Lung (tissue), 11 donors: ENCODE measurements at regions not wholly inside any gene's neighbourhood (a gene's known extent, or its start where the extent isn't known, plus 50 kb on each side); places are given as distances from the start of the nearest gene placed in this dataset.
A peak's percentile ranks its signal among the peaks of the same experiment; 100 is the strongest.

Experiments used
- ATAC-seq: fragments of 200-7000 bp; cut with Tn5 transposase; one replicate; pipeline ENCODE4 v1.9.1; 2020; ENCODE audit warnings: moderate number of reproducible peaks; ENCODE audit not compliant: insufficient read depth, low FRiP score
- DNase-seq, 3 donors: peaks; one replicate each; pipeline ENCODE4 v3.0.0-alpha.2; 2013 to 2017
- H3K27ac ChIP-seq, 2 donors: one replicate each; pipeline ENCODE4 v1.5.1; 2013; ENCODE audit warnings: mild to moderate bottlenecking in 2 of 2, moderate library complexity in 2 of 2, control low read depth in 1 of 2, inconsistent platforms in 1 of 2, low read depth in 1 of 2, low read length in 1 of 2
- H3K27me3 ChIP-seq, 3 donors: one replicate each; pipeline ENCODE4 v1.5.1; 2013; ENCODE audit warnings: low read length in 2 of 3; ENCODE audit not compliant: control insufficient read depth in 3 of 3, insufficient read depth in 3 of 3
- H3K36me3 ChIP-seq, 4 donors: one replicate each; pipeline ENCODE4 v1.5.1; 2013; ENCODE audit warnings: low read length in 4 of 4, mild to moderate bottlenecking in 1 of 4, moderate library complexity in 1 of 4; ENCODE audit not compliant: control insufficient read depth in 4 of 4, insufficient read depth in 4 of 4
- H3K4me1 ChIP-seq, 5 donors: one replicate each; pipeline ENCODE4 v1.5.1; 2013; ENCODE audit warnings: low read length in 5 of 5, mild to moderate bottlenecking in 2 of 5, moderate library complexity in 1 of 5; ENCODE audit not compliant: control insufficient read depth in 5 of 5, insufficient read depth in 5 of 5
- H3K4me3 ChIP-seq: one replicate; pipeline ENCODE4 v1.5.1; 2013; ENCODE audit warnings: mild to moderate bottlenecking, control low read depth, moderate library complexity
- H3K9ac ChIP-seq, 2 donors: one replicate each; pipeline ENCODE4 v1.5.1; 2013; ENCODE audit warnings: low read length in 2 of 2, control low read depth in 1 of 2; ENCODE audit not compliant: insufficient read depth in 1 of 2
- H3K9me3 ChIP-seq, 4 donors: one replicate each; pipeline ENCODE4 v1.5.1; 2013; ENCODE audit warnings: low read length in 3 of 4, mild to moderate bottlenecking in 1 of 4, moderate library complexity in 1 of 4; ENCODE audit not compliant: control insufficient read depth in 4 of 4, insufficient read depth in 3 of 4
- WGBS, 2 donors: extraction: QIAGEN DNeasy Blood & Tissue Kit; methylation state at CpG; one replicate each; pipeline ENCODE4 v1.1.7; 2013; 5-methylcytosine and 5-hydroxymethylcytosine counted together
- TF ChIP-seq, protein P1 (sequence below): IDR thresholded peaks from 2 replicates; pipeline ENCODE4 v1.5.1; 2012; ENCODE audit warnings: mild to moderate bottlenecking; ENCODE audit errors: control extremely low read depth, extremely low read depth
- donor health status: control.
- donor health status: control.
- donor health status: Bipolar disorder and iron deficiency.
- donor health status: healthy.
- donor health status: DM: yes; HTN: yes; CAD: no.

GRCh38 chr18:40613721-40614120, 1341.3 kb upstream of the PIK3C3 start:
- Histone ChIP-seq H3K4me1 (no peaks in the 10 kb centered on the region), H3K27ac (no peak overlapping the region), H3K4me3 (no peak overlapping the region), H3K9ac (no peak overlapping the region), H3K36me3 (no peaks in the 10 kb centered on the region), H3K9me3 (no peaks in the 10 kb centered on the region), H3K27me3 (no peaks in the 10 kb centered on the region)
- DNase-seq (no peak), ATAC-seq (no peak)
- TF ChIP-seq, protein P1, sequence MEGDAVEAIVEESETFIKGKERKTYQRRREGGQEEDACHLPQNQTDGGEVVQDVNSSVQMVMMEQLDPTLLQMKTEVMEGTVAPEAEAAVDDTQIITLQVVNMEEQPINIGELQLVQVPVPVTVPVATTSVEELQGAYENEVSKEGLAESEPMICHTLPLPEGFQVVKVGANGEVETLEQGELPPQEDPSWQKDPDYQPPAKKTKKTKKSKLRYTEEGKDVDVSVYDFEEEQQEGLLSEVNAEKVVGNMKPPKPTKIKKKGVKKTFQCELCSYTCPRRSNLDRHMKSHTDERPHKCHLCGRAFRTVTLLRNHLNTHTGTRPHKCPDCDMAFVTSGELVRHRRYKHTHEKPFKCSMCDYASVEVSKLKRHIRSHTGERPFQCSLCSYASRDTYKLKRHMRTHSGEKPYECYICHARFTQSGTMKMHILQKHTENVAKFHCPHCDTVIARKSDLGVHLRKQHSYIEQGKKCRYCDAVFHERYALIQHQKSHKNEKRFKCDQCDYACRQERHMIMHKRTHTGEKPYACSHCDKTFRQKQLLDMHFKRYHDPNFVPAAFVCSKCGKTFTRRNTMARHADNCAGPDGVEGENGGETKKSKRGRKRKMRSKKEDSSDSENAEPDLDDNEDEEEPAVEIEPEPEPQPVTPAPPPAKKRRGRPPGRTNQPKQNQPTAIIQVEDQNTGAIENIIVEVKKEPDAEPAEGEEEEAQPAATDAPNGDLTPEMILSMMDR = no peak

DNA sequence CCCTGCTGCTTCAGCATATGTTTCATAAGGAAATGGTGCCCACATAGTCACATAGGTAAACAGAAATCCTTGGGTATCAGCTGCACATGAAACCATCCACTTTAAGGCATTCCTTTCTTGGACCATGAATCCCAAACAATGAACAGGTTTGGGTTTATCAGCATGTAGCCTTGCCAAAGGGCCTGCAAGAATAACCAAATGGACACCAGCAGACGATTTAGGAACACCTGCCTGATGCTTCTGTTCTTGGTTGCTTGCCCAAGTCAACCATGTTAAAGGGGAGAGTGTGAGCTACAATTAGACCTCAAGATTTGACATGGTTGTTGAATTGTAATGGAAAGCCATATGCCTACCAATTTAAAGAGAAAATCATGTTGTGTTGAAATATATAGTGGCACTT, 1342.7 kb upstream of the PIK3C3 start:
- TF ChIP-seq, protein P1 = no peak
- no peaks in the 10 kb centered on the region for H3K36me3 ChIP-seq
- H3K27ac ChIP-seq = no peak overlapping the region
- no peaks in the 10 kb centered on the region for H3K27me3 ChIP-seq
- H3K4me1 ChIP-seq = no peaks in the 10 kb centered on the region
- 68 to 71% methylated on average over 1 of the region's 1 CpG for WGBS, 2 donors
- no peak overlapping the region for H3K4me3 ChIP-seq
- no peaks in the 10 kb centered on the region for H3K9me3 ChIP-seq
- DNase-seq = no peak
- H3K9ac ChIP-seq = no peak overlapping the region
- ATAC-seq = no peak

GRCh38 chr18:40608226-40608625, 1346.8 kb upstream of the PIK3C3 start:
- Histone ChIP-seq H3K4me3 (no peak overlapping the region), H3K4me1 (no peaks in the 10 kb centered on the region), H3K9ac (no peak overlapping the region), H3K27ac (no peak overlapping the region), H3K27me3 (no peaks in the 10 kb centered on the region), H3K9me3 (no peaks in the 10 kb centered on the region), H3K36me3 (no peaks in the 10 kb centered on the region)
- WGBS, 2 donors = 74 to 81% methylated on average over 2 of the region's 2 CpGs
- TF ChIP-seq, protein P1 = no peak
- peak in 1 of 3 donors; percentile 9 for DNase-seq
- ATAC-seq = no peak

GRCh38 chr18:40607542-40608148, 1347.4 kb upstream of the PIK3C3 start:
- no peaks in the 10 kb centered on the region for H3K27me3 ChIP-seq
- no peak for ATAC-seq

More at GRCh38 chr18:40607542-40608148, 1347.4 kb upstream of the PIK3C3 start:
- H3K9ac ChIP-seq = no peak overlapping the region
- TF ChIP-seq, protein P1 = no peak
- no peak overlapping the region for H3K27ac ChIP-seq
- no peak overlapping the region for H3K4me3 ChIP-seq
- no peaks in the 10 kb centered on the region for H3K36me3 ChIP-seq
- no peaks in the 10 kb centered on the region for H3K9me3 ChIP-seq
- no peak for DNase-seq
- 65 to 83% methylated on average over 6 of the region's 6 CpGs for WGBS, 2 donors
- H3K4me1 ChIP-seq = no peaks in the 10 kb centered on the region
